ENCODE measurements at regions not wholly inside any gene's neighbourhood (a gene's known extent, or its start where the extent isn't known, plus 50 kb on each side); places are given as distances from the start of the nearest gene placed in this dataset.
A peak's percentile ranks its signal among the peaks of the same experiment; 100 is the strongest.

GRCh38 chr18:66342577-66342976 lies 261.3 kb downstream of the CDH19 start:
- peak; percentile 24; the same call in 1 of the 3 replicates for ATAC-seq
- POLR2A ChIA-PET: no interaction called here
- SMC1A ChIA-PET (ENCODE audit: uncharacterized antibody, unreplicated experiment): no interaction called here
- DNase-seq (ENCODE audit: low read depth, low spot score): no peak
- FAIRE-seq: no peak
- BruUV-seq (replicated peaks): no TSS peak
- intact Hi-C loops (cut with micrococcal nuclease; ENCODE audit: unreplicated experiment): no loop called here
- Histone ChIP-seq H3K4me1 (ENCODE audit: control insufficient read depth, insufficient read depth, low read length) (no peaks in the 10 kb centered on the region), H3K79me2 (ENCODE audit: control insufficient read depth, insufficient read depth, low read length) (no peaks in the 10 kb centered on the region), H3K9me3 (replicated peaks; ENCODE audit: control insufficient read depth, insufficient read depth, low read length) (no peaks in the 10 kb centered on the region), H3K4me2 (ENCODE audit: control insufficient read depth, insufficient read depth) (no peak overlapping the region), H3K9ac (ENCODE audit: control insufficient read depth, insufficient read depth, low read length) (no peak overlapping the region), H2AFZ (ENCODE audit: control insufficient read depth, low read depth, low read length) (no peak overlapping the region), H3K4me3 (no peak overlapping the region), H3K36me3 (ENCODE audit: control insufficient read depth in 2 of 2, insufficient read depth in 2 of 2, low read length in 1 of 2) (no peaks in the 10 kb centered on the region), H3K27me3 (replicated peaks in 1 of 2; ENCODE audit: control insufficient read depth in 2 of 2, insufficient read depth in 2 of 2, low read length in 1 of 2) (no peaks in the 10 kb centered on the region), H3K27ac (ENCODE audit: control insufficient read depth, insufficient read depth) (no peak overlapping the region), H4K20me1 (ENCODE audit: control insufficient read depth, insufficient read depth) (no peaks in the 10 kb centered on the region)
- TF ChIP-seq, protein P1, sequence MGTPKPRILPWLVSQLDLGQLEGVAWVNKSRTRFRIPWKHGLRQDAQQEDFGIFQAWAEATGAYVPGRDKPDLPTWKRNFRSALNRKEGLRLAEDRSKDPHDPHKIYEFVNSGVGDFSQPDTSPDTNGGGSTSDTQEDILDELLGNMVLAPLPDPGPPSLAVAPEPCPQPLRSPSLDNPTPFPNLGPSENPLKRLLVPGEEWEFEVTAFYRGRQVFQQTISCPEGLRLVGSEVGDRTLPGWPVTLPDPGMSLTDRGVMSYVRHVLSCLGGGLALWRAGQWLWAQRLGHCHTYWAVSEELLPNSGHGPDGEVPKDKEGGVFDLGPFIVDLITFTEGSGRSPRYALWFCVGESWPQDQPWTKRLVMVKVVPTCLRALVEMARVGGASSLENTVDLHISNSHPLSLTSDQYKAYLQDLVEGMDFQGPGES (IDR thresholded peaks at IDR 0.05): no peak
- TF ChIP-seq SMARCA5 (IDR thresholded peaks at IDR 0.05): no peak
- TF ChIP-seq TCF7 (IDR thresholded peaks at IDR 0.05; ENCODE audit: borderline replicate concordance): no peak
- no peak for TF ChIP-seq TARDBP (IDR thresholded peaks at IDR 0.05; ENCODE audit: borderline replicate concordance)
- no peak for TF ChIP-seq JUND (IDR thresholded peaks at IDR 0.05; ENCODE audit: low read depth, low read length)
- RAD21 ChIA-PET (ENCODE audit: unreplicated experiment): no interaction called here
- in situ Hi-C loops (cut with MboI): no loop called here
- CTCF ChIA-PET: no interaction called here

GRCh38 chr18:66334534-66334933 lies 269.4 kb downstream of the CDH19 start:
- no peak for TF ChIP-seq CEBPB (IDR thresholded peaks at IDR 0.05; ENCODE audit: borderline replicate concordance in 1 of 2, low read depth in 2 of 2, low read length in 2 of 2)
- no peak for TF ChIP-seq STAT1 (conservative IDR thresholded peaks at IDR 0.05)
- no peak for TF ChIP-seq NFXL1 (IDR thresholded peaks at IDR 0.05; ENCODE audit: borderline replicate concordance)
- TF ChIP-seq TCF7 (IDR thresholded peaks at IDR 0.05; ENCODE audit: borderline replicate concordance): no peak
- no peak for TF ChIP-seq RBBP5 (conservative IDR thresholded peaks at IDR 0.05)
- no peak for TF ChIP-seq PML (IDR thresholded peaks at IDR 0.05; ENCODE audit: low read length)
- no peak for TF ChIP-seq BRCA1 (IDR thresholded peaks at IDR 0.05; ENCODE audit: low read depth, low read length)
- no peak for TF ChIP-seq RUNX3 (IDR thresholded peaks at IDR 0.05; ENCODE audit: low read length)
- no peak for TF ChIP-seq TAF1 (IDR thresholded peaks at IDR 0.05; ENCODE audit: borderline replicate concordance, low read depth, low read length)
- no peak for TF ChIP-seq SIX5 (IDR thresholded peaks at IDR 0.05; ENCODE audit: low read depth, low read length, severe bottlenecking)
- TF ChIP-seq ZZZ3 (IDR thresholded peaks at IDR 0.05; ENCODE audit: control insufficient read depth, insufficient read length, low read depth): no peak
- TF ChIP-seq, protein P2, sequence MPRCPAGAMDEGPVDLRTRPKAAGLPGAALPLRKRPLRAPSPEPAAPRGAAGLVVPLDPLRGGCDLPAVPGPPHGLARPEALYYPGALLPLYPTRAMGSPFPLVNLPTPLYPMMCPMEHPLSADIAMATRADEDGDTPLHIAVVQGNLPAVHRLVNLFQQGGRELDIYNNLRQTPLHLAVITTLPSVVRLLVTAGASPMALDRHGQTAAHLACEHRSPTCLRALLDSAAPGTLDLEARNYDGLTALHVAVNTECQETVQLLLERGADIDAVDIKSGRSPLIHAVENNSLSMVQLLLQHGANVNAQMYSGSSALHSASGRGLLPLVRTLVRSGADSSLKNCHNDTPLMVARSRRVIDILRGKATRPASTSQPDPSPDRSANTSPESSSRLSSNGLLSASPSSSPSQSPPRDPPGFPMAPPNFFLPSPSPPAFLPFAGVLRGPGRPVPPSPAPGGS (IDR thresholded peaks at IDR 0.05; ENCODE audit: borderline replicate concordance, insufficient read depth, low read depth, low read length, poor library complexity, severe bottlenecking): no peak
- TF ChIP-seq TBL1XR1 (IDR thresholded peaks at IDR 0.05; ENCODE audit: low read depth, low read length): no peak
- no peak for TF ChIP-seq NFYA (IDR thresholded peaks at IDR 0.05; ENCODE audit: borderline replicate concordance, low read depth, low read length)
- no peak for TF ChIP-seq ESRRA (IDR thresholded peaks at IDR 0.05; ENCODE audit: low read length)
- TF ChIP-seq SREBF2 (IDR thresholded peaks at IDR 0.05; ENCODE audit: low read length): no peak
- TF ChIP-seq HDAC2 (IDR thresholded peaks at IDR 0.05): no peak
- intact Hi-C loops (cut with micrococcal nuclease; ENCODE audit: unreplicated experiment): no loop called here
- Histone ChIP-seq H4K20me1 (ENCODE audit: control insufficient read depth, insufficient read depth) (no peaks in the 10 kb centered on the region), H2AFZ (ENCODE audit: control insufficient read depth, low read depth, low read length) (no peak overlapping the region), H3K9ac (ENCODE audit: control insufficient read depth, insufficient read depth, low read length) (no peak overlapping the region), H3K27me3 (replicated peaks in 1 of 2; ENCODE audit: control insufficient read depth in 2 of 2, insufficient read depth in 2 of 2, low read length in 1 of 2) (no peaks in the 10 kb centered on the region), H3K4me3 (no peak overlapping the region), H3K79me2 (ENCODE audit: control insufficient read depth, insufficient read depth, low read length) (no peaks in the 10 kb centered on the region), H3K27ac (ENCODE audit: control insufficient read depth, insufficient read depth) (no peak overlapping the region), H3K36me3 (ENCODE audit: control insufficient read depth in 2 of 2, insufficient read depth in 2 of 2, low read length in 1 of 2) (no peaks in the 10 kb centered on the region), H3K4me2 (ENCODE audit: control insufficient read depth, insufficient read depth) (no peak overlapping the region), H3K9me3 (replicated peaks; ENCODE audit: control insufficient read depth, insufficient read depth, low read length) (no peaks in the 10 kb centered on the region), H3K4me1 (ENCODE audit: control insufficient read depth, insufficient read depth, low read length) (no peaks in the 10 kb centered on the region)
- in situ Hi-C loops (cut with MboI): no loop called here
- RAD21 ChIA-PET (ENCODE audit: unreplicated experiment): no interaction called here
- ATAC-seq (no peak), DNase-seq (ENCODE audit: low read depth, low spot score) (no peak), FAIRE-seq (no peak)
- CTCF ChIA-PET: no interaction called here
- SMC1A ChIA-PET (ENCODE audit: uncharacterized antibody, unreplicated experiment): no interaction called here
- POLR2A ChIA-PET: no interaction called here
- no TSS peak for BruUV-seq (replicated peaks)
- WGBS (ENCODE audit: insufficient coverage, insufficient replicate concordance, low lambda C conversion rate, missing lambda C conversion rate): 0% methylated on average over 1 of the region's 1 CpG
